Smooth muscle cell (in vitro differentiated cells): ENCODE measurements at regions not wholly inside any gene's neighbourhood (a gene's known extent, or its start where the extent isn't known, plus 50 kb on each side); places are given as distances from the start of the nearest gene placed in this dataset.

Source experiments
- DNase-seq: peaks from one replicate; lab custom pipeline; 2025; ENCODE audit not compliant: unreplicated experiment; lab: John Stamatoyannopoulos, UW
- H2AFZ ChIP-seq: fragments of 200-600 bp; sonication (generic); 2 replicates; pipeline ENCODE4 v1.6.0; 2016; ENCODE audit warnings: antibody characterized with exemption, low read depth, mild to moderate bottlenecking
- H3F3A ChIP-seq: fragments of 200-600 bp; sonication (generic); 2 replicates; pipeline ENCODE4 v1.6.0; 2017; ENCODE audit warnings: antibody characterized with exemption, low read depth
- H3K27ac ChIP-seq: fragments of 200-600 bp; sonication (generic); 2 replicates; pipeline ENCODE4 v1.5.1; 2016; ENCODE audit warnings: low read depth, mild to moderate bottlenecking
- H3K27me3 ChIP-seq: fragments of 200-600 bp; sonication (generic); 2 replicates; pipeline ENCODE4 v1.6.1; 2016; ENCODE audit warnings: low read depth, mild to moderate bottlenecking
- H3K36me3 ChIP-seq: fragments of 200-600 bp; sonication (generic); 2 replicates; pipeline ENCODE4 v1.5.1; 2016; ENCODE audit warnings: low read depth
- H3K4me1 ChIP-seq: fragments of 200-600 bp; sonication (generic); 2 replicates; pipeline ENCODE4 v1.5.1; 2016; ENCODE audit warnings: low read depth
- H3K4me2 ChIP-seq: fragments of 200-600 bp; sonication (generic); 2 replicates; pipeline ENCODE4 v1.6.0; 2016; ENCODE audit warnings: mild to moderate bottlenecking
- H3K4me3 ChIP-seq: fragments of 200-600 bp; sonication (generic); 2 replicates; pipeline ENCODE4 v1.5.1; 2016; ENCODE audit warnings: mild to moderate bottlenecking
- H3K79me2 ChIP-seq: fragments of 200-600 bp; sonication (generic); 2 replicates; pipeline ENCODE4 v1.6.0; 2016; ENCODE audit warnings: low read depth, mild to moderate bottlenecking
- H3K9ac ChIP-seq: fragments of 200-600 bp; sonication (generic); 2 replicates; pipeline ENCODE4 v1.6.0; 2016; ENCODE audit warnings: low read depth
- H3K9me3 ChIP-seq: fragments of 200-600 bp; sonication (generic); replicated peaks from 2 replicates; pipeline ENCODE4 v1.5.1; 2016; ENCODE audit warnings: low read depth
- H4K20me1 ChIP-seq: fragments of 200-600 bp; sonication (generic); 2 replicates; pipeline ENCODE4 v1.6.0; 2016; ENCODE audit warnings: low read depth
- WGBS: methylation state at CpG from one replicate; pipeline ENCODE4 v1.1.7; 2016; ENCODE audit warnings: low lambda C conversion rate; 5-methylcytosine and 5-hydroxymethylcytosine counted together
- TF ChIP-seq, protein P1 (sequence below): fragments of 200-600 bp; sonication (generic); IDR thresholded peaks from 2 replicates; pipeline ENCODE4 v1.5.1; 2017; ENCODE audit warnings: borderline replicate concordance, mild to moderate bottlenecking, antibody characterized with exemption; ENCODE audit not compliant: insufficient read depth, poor library complexity, severe bottlenecking

DNA sequence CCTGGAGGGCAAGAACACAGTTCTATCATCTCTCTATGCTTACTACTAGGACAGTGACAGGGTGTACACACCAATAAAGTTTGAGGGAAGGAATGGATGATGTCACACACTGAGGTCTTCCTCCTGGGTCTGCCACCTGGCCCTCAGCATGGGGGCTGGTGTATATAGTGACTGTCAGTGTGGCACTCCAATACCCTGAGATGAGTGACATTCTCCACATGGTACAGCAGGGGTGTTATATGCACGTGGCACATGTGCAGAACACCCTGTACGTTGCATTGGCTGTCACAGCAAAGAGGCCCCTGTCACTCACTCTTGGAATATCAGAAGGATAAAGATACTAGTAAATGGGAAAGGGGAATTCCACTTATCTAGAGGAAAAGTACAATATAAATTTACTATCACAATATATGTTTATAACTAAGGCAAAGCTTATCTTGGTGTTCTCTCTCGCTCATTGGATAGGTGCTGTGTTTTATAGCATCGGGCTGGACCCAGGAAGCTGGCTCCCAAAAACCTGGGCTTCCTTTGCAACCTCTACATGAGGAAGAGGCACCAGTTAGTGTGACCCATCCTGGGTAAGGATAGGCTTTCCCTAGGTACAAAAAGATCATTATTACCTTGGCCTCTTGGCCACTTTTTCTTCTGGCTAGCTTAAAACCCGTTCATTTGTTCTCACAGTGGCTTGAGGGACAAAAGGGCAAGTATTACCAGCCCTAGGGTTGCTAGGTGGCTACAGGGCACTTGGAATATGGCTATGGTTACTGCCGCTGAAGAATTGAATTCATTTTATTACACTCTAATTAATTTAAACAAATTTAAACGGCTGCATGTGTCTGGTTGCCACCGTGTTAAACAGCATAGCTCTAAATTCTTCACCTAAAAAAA lies 54.8 kb upstream of the HES1 start:
- Histone ChIP-seq H3K27ac (no peak overlapping the region), H2AFZ (no peak overlapping the region), H3K36me3 (no peaks in the 10 kb centered on the region), H3K9me3 (no peaks in the 10 kb centered on the region), H3K27me3 (no peaks in the 10 kb centered on the region), H3K4me3 (no peak overlapping the region), H3K9ac (no peak overlapping the region), H3F3A (no peaks in the 10 kb centered on the region), H3K4me1 (peaks cover 7% of the 10 kb centered on the region), H3K4me2 (no peak overlapping the region), H3K79me2 (no peaks in the 10 kb centered on the region), H4K20me1 (no peaks in the 10 kb centered on the region)
- no peak for DNase-seq
- 78% methylated on average over 8 of the region's 8 CpGs for WGBS
- TF ChIP-seq, protein P1, sequence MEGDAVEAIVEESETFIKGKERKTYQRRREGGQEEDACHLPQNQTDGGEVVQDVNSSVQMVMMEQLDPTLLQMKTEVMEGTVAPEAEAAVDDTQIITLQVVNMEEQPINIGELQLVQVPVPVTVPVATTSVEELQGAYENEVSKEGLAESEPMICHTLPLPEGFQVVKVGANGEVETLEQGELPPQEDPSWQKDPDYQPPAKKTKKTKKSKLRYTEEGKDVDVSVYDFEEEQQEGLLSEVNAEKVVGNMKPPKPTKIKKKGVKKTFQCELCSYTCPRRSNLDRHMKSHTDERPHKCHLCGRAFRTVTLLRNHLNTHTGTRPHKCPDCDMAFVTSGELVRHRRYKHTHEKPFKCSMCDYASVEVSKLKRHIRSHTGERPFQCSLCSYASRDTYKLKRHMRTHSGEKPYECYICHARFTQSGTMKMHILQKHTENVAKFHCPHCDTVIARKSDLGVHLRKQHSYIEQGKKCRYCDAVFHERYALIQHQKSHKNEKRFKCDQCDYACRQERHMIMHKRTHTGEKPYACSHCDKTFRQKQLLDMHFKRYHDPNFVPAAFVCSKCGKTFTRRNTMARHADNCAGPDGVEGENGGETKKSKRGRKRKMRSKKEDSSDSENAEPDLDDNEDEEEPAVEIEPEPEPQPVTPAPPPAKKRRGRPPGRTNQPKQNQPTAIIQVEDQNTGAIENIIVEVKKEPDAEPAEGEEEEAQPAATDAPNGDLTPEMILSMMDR = no peak

DNA sequence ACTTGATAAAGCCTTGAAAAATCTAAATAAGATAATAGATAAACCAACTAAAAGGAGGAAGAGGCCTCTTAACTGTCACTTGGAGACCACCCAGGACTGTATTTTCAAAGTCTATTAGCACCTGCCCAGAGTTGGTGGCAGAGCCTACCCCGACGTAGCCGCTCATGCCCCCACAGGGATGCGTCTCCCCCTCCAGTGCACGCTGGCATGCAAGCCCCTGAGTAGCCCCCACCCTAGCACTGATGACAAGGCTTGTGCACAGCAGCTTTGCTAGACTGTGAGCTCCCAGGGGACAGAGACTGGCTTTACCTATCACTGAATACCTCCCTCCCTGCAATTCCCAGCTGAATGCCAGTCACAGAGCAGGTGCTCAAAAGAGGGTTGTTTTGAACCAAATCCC lies 54.1 kb upstream of the HES1 start:
- no peak overlapping the region for H3K4me3 ChIP-seq
- H3K4me1 ChIP-seq = peaks cover 13% of the 10 kb centered on the region
- WGBS = 95% methylated on average over 5 of the region's 5 CpGs
- no peaks in the 10 kb centered on the region for H3K36me3 ChIP-seq
- no peak overlapping the region for H2AFZ ChIP-seq
- TF ChIP-seq, protein P1 = no peak
- H3K9me3 ChIP-seq = no peaks in the 10 kb centered on the region
- no peaks in the 10 kb centered on the region for H3K27me3 ChIP-seq
- H3F3A ChIP-seq = no peaks in the 10 kb centered on the region
- H4K20me1 ChIP-seq = no peaks in the 10 kb centered on the region
- H3K4me2 ChIP-seq = no peak overlapping the region
- H3K9ac ChIP-seq = no peak overlapping the region
- DNase-seq = no peak
- no peak overlapping the region for H3K27ac ChIP-seq
- H3K79me2 ChIP-seq = no peaks in the 10 kb centered on the region

- Histone ChIP-seq H3K27ac (no peak overlapping the region), H3K9me3 (no peaks in the 10 kb centered on the region), H3F3A (no peaks in the 10 kb centered on the region), H3K79me2 (no peaks in the 10 kb centered on the region), H3K4me1 (peaks cover 23% of the 10 kb centered on the region), H3K27me3 (no peaks in the 10 kb centered on the region), H3K9ac (no peak overlapping the region), H2AFZ (peak overlapping the region; percentile 63), H4K20me1 (no peaks in the 10 kb centered on the region), H3K36me3 (no peaks in the 10 kb centered on the region), H3K4me2 (peak overlapping the region; percentile 24), H3K4me3 (no peak overlapping the region)
- DNase-seq = no peak
- TF ChIP-seq, protein P1 = no peak
- WGBS = 67% methylated on average over 16 of the region's 18 CpGs
Measured at GRCh38 chr3:194082743-194083636, 53.0 kb upstream of the HES1 start.
